Kidney glomerular epithelial cell (primary cell): ENCODE measurements at regions not wholly inside any gene's neighbourhood (a gene's known extent, or its start where the extent isn't known, plus 50 kb on each side); places are given as distances from the start of the nearest gene placed in this dataset.
A peak's percentile ranks its signal among the peaks of the same experiment; 100 is the strongest.
"Not testable (repeated sequence)": the region's sequence is repeated elsewhere in the genome, so short reads cannot be mapped to it uniquely, and the experiment has no call there.

Experiments used
- DNase-seq: peaks from one replicate; lab custom pipeline; 2025; lab: John Stamatoyannopoulos, UW

DNA sequence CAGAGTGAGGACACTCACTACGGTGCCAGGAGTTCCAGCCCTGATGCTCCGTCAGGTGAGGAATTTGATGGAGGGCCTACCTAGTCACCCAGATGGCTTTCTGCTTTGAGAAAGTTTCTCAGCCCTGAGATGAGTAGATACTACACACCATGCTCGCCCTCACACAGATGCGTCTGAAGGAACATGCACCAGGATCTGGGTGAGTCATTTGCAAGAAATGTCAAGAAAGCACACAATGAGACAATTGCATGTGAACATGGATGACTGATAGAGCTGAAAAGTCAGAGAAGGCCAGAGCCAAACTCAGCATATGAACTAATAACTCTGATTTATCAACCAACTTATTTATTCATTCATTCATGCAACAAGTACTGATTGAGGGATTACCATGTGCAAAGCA, 483.9 kb downstream of the OMA1 start:
- peak; percentile 19 for DNase-seq

DNA sequence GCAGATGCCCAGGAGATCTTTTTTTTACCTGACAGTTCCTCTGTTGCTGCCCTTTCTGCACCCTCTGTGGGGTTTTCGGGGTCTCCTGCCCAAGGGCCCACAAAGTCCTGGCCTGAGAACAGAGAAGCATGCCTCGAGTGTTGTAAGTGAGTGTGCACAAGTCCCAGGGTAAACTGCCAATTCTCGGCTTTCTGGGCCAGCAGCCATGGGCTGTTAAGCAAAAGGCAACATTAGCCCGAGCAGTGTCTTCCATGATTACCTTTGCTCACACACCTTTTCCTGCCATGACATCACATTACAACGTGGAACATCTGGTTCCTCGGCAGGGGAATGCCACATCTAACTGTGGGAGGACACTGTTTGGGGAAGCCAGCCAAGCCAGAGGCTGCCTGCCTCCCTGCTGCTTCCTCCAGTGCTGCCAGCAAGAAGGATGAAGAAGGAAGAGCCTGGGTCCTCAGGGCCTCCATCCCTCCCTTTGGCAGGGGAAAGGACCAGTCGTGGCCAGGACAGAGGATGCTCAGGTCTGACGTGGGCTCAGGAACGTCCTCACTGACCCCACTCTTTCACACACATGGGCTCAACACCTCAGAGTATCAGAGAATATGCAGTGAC, 485.9 kb downstream of the OMA1 start:
- no peak for DNase-seq

DNA sequence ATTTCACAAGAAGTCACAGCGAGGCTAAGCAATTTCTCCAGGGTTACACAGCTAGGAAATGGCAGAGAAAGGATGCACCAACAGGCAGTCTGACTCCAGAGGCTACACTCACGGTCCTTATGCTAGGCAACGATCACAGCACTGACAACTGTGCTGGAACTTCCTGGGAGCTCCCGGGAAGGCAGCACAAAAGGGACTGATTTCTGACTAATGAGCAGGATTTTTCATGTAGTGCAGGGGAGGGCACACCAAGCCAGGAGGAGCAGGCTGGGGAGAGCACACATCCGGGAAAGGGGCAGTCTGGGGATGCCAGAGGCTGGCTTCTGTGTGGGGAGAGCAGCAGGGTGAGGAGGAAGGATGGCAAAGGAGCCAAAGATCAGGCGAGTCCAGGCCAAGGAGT, 486.7 kb downstream of the OMA1 start:
- DNase-seq, result no peak

DNA sequence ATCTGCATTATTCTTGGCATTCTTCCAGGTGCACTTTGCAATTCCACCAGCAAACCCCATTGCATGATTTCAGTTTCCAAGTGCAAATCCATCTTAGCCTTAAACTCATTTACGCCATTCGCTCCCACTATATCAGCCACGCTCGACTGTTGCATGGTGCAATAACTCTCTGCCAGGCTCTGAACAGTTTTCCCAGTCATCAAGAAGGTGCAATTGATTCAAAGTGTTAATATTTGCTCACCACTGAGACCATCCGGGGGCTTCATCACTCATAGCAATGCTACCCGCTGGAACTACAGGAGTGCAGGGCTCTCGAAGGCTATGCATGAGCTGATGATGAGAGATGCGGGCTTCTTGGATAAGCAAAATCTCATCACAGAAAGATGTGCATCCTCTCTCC, 488.2 kb downstream of the OMA1 start:
- no peak for DNase-seq

DNA sequence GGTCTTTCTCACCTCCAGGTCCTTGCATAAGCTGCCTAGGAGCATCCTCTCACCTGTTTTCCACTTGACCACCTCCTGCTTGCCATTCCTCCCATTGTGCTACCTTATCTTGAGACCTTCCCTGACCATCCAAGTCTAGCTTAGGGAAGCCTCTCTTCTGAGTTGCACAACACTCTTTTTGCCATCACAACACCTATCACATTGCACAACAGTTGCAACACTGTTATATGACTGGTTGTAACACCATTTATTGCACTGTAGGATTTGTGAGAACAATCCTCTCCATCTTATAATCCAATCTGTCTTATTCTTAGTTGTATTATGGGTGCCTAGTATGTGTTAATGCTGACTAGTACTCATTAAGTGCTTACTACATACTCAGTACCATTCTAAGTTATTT, 488.7 kb downstream of the OMA1 start:
- DNase-seq, result no peak

DNA sequence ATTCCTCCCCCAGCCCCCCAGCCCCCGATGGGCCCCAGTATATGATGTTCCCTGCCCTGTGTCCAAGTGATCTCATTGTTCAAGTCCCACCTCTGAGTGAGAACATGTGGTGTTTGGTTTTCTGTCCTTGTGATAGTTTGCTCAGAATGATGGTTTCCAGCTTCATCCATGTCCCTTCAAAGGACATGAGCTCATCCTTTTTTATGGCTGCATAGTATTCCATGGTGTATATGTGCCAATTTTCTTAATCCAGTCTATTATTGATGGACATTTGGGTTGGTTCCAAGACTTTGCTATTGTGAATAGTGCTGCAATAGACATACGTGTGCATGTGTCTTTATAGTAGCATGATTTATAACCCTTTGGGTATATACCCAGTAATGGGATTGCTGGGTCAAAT, 495.3 kb downstream of the OMA1 start:
- not testable (repeated sequence) for DNase-seq

DNA sequence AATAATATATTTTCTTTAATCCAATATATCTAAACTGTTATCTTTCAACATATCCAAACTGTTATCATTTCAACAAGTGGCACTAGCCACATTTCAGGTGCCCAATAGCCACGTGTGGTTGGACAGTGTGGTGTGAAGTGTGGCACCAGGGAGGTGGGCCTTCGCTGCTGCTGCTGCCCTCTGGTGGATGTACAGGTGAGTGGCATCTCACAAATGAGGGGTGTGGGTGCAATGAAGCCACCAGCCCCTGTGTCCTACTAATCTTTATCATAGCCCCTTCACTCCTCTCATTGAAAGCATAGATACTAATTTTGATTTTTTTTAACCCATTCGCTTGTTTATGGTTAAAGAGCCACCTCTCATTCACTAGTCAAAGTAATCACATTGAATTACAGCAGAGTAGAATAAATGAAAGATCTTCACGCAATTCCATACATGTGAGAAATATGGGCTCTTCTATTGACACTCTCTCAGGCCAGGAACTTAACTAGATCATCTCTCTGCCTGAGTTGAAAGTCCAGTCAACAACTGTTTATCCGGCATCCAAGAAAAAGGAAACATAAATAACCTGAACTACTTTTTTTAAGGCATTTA, 499.2 kb downstream of the OMA1 start:
- DNase-seq, result no peak

DNA sequence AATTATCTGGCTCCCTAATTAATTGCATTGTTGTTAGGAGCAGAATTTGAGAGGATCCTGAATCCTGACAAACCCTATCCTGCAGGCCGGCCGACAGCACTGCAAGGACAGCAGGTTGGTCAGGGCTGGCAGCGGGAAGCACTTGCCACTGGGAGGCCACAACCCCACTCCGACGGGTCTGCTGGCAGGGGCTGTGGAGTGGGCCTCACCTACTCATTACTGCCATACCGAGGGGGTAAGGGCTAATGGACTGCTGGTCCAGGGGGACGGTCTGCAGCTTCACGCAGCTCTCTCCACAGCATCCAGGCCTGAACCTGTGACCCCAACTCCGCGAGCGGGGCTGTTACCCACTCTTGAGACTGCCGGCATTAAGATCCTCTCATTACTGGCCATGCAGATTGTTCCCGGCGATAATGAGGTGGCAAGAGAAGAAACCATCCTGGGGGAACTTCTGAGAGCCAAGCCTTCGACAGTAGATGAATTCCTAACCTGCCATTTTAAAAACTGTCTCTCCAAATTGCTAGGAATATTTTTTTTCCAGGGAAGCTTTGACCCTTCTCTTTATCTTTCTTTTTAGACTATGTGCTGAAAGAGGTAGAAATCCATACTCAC, 501.3 kb downstream of the OMA1 start:
- no peak for DNase-seq

DNA sequence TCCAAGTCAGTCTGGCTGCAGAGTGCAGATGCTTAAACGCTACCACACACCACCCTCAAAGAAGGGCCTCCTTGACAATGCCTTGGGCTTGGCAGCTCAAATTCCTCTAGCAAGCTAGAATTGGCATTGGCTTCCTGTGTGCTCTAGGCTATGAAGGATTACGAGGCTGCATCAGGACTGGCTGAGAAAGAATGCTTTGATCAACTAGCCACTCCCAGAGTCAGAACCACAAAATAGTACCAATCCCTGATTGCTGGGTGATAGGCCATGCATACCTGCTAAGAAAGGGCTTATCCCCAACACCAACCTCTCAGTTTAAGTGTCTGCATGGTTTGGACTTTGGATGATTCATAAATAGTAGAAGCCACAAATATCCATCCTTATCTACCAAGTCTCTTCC, 504.9 kb downstream of the OMA1 start:
- DNase-seq, result peak; percentile 84

DNA sequence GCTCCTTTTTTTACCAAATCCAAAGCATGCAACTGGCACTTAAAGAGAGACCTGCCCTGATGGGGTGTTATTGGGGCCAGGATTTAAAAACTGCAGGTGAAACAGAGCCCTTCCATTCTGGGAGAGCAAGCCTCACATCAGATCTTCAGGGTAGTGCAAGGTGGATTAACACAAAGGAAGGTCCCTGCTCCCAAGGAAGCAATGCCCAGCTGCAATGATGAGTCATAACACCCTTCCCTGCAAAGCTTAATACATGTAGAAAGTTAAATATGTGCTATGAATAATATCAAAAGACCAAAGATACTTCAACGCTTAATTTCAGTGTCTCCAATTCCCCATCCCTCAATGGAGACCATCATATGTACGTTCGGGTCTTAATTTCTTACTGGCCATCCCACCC, 508.0 kb downstream of the OMA1 start:
- no peak for DNase-seq

DNA sequence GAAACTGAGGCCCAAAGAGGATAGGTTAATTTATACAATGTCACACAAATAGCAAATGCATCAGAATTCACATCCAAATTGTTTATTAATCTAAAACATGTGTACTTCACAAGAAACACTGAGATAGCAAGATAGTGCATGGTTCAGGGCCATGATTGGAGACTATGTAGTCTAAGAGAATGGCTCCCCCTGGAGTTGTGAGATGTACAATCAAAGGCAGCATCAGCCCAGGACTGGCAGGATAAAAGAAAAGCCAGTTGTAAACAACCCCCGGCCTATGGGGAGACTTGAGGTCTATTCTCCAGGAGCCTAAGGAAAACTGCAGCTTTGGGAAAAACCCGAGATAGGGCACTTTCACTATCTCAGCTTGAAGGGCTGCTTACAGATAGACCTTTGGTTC, 511.0 kb downstream of the OMA1 start:
- DNase-seq, result no peak

DNA sequence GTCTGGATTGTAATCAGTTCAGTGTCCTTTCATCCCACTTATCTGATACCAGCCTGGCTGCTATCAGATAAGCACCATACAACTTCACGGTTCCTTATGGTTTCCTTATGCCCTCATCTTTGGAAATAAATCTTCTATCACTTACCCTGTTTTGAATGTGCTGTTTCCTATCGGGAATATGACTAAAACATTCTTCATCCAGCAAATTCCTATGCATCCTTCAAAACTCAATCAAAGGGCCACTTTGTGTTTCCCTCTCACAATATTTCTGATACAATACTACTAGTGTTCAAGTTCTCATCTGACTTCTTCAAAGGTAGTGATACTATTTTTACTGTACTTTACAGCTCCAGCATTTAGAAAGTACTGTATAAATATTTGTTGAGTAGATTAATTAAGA, 513.2 kb downstream of the OMA1 start:
- DNase-seq, result no peak

DNA sequence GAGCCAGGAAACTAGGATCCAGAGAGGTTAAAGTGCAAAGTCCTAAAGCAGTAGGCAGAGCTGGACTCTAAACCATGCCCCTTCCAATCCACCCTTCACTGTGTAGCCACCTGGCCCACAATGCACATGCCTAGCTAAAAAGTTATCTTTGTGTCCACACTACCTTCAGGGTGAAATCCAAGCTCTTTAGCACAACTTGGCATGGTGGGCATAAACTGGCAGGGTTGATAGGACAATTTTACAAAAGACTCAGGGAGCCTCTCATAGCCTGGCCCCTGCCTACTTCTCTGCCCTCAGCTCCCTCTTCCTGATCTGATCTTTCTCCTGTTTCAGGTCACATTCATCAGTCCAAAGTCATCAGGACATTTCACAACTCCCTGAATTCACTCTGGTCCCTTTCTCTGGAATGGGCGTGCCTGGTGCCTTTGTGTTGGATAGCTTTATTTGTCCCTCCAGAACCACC, 513.9 kb downstream of the OMA1 start:
- DNase-seq, result no peak

DNA sequence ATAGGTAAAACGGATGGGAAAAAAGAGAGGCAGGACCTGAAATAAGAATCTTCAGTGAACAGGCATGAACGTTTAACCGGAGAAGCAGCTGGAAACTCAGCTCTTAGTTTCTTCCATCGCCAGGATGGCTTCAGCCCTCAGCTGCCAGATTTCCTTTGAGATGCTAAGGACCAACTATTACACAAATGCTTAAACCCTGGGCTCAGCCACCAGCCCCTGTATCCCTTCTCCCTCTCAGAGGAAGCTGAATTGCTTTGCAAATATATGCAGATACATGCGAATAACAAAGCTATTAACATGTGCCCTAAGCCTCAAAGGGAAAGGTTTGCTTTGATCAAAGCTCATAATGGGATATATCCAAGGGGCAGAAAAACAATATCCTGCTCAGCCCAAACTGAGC, 515.1 kb downstream of the OMA1 start:
- DNase-seq, result no peak

DNA sequence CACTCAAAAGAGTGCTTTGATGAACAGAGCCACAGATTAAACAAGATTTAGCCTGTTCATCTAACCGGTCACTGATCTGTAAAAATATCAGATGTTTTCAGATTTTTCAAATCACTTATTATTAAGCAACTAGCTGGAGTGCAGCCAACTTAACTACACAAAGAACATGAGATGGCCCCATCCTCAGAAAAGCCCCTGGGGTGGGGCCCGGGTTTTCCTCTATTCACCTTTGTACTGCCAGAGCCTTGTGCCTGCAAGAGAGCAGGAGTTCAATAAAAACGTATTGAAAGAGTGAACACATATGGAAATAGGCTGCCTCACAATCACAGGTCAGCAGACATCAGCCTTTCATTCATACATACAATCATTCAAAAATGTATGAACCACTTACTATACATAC, 516.1 kb downstream of the OMA1 start:
- no peak for DNase-seq

DNA sequence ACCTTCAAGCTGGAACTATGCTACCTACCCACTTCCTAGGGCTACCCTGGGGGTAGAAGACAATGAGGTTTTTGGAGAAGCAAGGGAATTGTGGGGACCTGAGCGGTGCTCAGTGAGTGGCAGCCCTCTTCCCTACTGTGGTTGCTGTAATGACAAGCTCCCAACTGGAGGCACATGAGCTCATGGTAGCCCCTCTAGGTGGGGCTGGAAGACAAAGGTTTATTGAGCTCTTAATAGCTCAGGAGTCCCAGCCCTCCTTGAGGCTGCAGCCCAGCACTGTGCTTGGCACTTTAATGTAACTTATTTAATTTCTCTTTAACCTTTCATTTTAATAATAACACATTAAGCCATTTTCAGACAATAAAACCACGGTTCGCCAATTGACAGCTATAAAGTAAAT, 528.9 kb downstream of the OMA1 start:
- no peak for DNase-seq

DNA sequence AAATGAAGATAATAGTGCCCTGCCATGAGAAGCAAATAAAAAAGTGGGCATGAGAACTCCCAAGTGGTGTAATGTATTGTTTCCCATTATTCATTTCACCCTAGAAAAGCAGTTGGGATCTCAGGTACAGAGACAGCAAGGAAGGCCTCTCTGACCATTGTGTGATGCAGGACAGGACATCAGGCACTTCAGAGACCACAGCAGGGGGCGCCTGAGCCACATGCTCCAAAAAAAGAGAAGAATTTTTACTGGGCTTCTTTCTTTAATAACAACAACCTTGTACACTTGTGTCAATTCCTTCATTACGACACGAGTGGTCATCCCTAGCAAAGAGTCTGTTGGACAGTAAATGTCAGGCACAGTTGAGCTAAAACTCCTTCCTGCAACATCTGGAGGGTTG, 533.3 kb downstream of the OMA1 start:
- no peak for DNase-seq

DNA sequence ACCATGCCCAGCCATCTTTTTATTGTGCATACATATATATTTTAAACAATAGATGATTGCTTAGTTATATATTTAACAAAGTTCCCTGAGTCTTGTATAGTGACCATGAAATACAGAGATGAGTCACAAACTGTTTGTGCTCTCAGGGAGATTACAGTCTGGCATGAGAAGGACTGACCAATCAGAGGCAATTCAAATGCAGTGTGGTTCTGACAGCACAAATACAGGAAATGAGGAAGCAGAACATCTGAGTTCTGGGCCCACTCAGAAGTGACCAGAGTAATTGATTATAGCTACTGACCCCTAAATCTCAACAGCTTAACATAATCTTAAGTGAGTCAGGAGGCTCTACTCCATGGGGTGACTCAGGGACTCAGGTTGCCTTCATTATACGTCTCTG, 534.5 kb downstream of the OMA1 start:
- no peak for DNase-seq

DNA sequence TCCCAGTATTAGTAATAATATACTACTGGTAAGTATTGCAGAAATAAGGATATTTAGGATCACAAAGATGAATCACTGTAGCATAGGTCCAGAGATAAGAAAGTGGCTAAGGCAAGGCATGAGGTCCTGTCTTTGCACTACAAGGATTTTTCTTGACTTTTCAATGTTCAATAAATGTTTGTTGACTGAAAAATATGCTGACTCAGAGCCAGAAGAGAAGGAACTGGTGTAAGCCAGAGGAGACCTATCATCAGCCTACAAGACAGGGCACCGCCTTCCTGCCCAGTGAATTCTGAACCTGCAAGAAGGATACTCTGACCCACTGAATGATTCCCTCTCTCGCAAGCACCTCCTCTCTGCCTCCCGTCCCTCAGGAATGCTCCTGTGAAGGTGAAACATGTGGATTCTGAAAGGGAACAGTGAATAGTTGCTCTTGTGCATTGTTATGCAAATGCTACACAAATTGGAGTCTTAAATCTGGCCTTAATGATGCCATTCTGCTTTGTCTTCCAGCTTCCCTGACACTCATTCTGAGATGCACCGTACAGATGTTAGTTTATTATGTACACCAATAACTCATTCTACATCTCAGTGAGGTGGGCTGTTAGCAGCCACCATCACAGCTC, 540.0 kb downstream of the OMA1 start:
- no peak for DNase-seq

DNA sequence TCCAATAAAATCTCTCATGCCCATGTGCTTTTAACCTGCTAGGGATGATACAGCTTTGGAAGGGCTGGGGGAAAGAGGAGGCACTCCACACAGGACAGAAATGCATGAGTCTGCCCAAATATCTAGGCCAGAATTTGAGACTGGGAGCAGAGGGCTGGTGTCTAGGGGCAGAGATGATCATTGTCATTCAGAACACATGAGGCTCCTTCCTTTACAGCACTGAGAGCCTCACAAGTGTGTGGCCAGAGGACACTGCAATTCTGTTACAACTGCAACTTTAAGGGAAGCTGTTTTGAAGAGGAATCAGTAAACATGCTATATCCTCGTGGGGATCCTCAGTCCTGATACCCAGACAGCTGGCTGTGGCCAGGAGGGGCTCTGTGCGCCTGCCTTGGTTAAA, 541.3 kb downstream of the OMA1 start:
- no peak for DNase-seq

DNA sequence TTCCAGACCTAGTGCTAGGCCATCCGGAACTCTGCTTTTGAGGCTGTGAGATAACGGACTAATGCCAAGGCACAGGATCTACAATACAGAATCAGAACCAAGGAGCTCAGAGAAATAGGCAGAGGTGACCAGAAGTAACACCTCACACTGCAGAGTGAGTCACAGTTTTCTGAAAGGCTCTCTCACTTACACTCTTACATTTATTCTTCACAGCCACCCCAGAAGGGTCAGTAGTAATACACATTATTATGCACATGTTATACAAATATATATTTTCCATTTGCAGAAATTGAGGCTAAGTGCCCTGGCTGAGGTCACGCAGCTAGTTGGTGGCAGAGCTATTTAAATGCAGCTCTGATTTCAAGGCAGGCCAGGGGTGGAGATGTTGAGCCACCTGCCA, 542.5 kb downstream of the OMA1 start:
- no peak for DNase-seq

DNA sequence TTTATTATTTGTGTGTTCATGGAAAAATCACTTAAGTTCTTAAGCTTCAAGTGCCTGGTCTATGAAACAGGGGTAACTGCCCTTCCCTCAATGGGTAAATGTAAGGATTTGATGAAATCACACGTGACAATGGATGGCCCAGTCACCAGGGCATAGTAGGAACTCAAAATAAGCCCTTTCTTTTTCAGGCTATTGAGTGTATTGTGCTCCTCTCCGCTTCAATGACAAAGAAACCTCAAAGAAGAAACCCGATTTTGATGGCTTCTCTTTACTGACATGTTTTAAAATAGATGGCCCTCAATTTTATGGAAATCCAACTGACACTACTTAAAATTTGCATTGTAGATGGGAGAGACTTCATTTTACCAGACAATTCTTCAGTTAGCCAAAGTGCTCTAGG, 543.5 kb downstream of the OMA1 start:
- no peak for DNase-seq

DNA sequence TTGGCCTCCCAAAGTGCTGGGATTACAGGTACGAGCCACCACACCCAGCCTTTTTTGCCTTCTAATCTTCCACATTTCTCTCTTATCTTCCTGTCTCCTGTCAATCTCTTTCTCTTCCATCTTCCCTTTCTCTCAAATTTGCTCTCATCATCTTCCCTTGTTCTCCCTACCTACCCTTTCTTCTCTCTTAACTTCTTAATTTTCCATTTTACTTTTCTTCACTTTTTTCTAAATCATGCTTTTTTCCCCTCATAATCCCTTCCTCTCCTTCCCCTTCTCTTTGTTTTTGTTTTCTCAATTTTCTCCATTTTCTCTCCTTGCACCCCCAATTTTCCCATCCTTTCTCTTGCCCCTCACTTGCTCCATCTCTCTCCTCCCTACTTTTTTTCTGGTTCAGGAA, 545.7 kb downstream of the OMA1 start:
- no peak for DNase-seq

DNA sequence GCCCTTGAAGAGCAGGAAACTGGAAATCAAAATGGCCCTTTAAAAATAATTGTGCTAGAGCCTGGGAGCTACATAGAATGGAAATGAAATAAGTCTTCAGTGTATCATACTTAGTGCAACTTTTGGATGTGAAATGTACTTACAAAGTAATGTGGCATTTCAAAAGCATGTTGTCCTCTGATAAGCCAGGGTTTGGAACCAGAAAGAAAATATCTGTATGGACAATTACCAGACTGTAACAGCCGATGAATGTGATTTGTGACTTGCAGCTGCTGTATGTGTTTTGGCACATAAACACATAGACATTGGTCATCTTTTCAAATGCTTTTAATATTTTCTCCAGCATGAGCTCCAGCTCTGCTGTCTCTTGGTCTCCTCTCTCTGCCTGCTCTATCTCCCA, 546.4 kb downstream of the OMA1 start:
- DNase-seq, result no peak
